Islet precursor cell (in vitro differentiated cells): ENCODE measurements at regions not wholly inside any gene's neighbourhood (a gene's known extent, or its start where the extent isn't known, plus 50 kb on each side); places are given as distances from the start of the nearest gene placed in this dataset.
A peak's percentile ranks its signal among the peaks of the same experiment; 100 is the strongest.
"Not testable (repeated sequence)": the region's sequence is repeated elsewhere in the genome, so short reads cannot be mapped to it uniquely, and the experiment has no call there.

ENCODE experiments used
- DNase-seq: peaks from one replicate; pipeline ENCODE4 v3.0.0-alpha.2; 2018

DNA sequence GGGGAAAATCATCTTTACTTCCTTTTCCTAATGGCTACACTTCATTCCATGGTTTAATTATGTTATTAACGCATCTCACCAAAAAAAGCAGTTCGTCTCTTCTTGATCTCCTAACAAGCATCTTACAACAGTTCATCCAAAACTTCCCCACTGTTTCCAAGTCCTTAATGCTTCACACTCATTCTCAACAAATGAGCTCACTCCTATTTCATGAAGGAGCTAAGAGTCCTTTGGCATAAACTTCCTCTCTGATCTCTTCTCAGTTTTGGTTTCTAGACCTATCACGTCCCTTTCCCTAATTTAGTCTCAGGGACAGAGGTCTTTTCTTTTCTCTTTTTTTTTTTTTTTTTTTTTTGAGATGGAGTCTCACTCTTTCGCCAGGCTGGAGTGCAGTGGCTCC lies 205.9 kb upstream of the SLC39A10 start:
- no peak for DNase-seq

DNA sequence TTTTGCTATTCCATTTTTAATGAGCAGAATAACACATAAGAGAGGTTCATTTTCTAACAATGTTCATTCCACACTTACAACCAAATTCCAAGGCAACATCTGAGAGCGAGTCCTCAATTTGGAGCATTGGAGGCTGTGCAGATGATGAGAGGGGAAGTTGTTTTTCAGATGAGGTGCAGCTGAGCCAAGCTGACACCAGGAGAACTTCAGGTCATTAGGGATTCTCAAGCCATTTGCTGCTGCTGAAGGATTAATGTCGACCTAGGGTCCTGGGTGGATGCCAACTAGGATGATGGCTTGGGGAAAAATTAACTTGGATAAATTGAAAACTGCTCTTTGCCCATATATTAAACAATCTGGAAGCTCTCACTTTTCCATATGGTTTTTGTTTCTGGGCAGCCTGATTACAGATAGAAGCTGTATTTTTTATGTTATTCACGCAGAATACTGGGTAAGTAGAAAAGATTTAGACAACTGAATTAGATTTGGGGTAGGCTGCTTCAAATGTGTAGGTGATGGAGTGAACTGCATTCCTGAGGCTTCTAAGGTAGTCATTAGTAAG lies 206.4 kb upstream of the SLC39A10 start:
- DNase-seq = no peak

- DNase-seq = no peak
These were observed 209.6 kb upstream of the SLC39A10 start for GRCh38 chr2:195447323-195447975.

GRCh38 chr2:195445639-195446038 lies 211.4 kb upstream of the SLC39A10 start:
- DNase-seq = no peak

GRCh38 chr2:195443926-195444325 lies 213.1 kb upstream of the SLC39A10 start:
- no peak for DNase-seq

DNA sequence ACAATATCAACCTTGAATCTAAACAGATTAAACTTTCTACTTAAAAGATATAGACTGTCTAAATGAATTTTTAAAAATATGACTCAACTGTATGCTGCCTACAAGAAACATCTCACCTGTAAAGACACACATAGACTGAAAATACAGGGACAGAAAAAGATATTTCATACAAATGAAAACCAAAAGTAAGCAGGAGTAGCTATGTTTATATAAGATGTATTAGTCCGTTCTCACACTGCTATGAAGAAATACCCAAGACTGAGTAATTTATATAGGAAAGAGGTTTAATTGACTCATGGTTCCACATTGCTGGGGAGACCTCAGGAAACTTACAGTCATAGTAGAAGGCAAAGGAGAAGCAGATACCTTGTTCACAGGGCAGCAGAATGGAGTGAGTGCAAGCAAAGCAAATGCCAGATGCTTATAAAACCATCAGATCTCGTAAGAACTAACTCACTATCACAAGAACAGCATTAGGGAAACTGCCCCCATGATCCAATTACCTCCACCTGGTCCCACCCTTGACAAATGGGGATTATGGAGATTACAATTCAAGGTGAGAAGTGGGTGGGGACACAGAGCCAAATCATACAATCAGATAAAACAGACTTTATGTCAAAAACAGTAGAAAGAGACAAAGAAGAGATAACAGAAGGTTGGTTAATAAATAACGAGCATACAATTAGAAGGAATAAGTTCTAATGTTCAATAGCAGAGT lies 214.4 kb upstream of the SLC39A10 start:
- DNase-seq = no peak

DNA sequence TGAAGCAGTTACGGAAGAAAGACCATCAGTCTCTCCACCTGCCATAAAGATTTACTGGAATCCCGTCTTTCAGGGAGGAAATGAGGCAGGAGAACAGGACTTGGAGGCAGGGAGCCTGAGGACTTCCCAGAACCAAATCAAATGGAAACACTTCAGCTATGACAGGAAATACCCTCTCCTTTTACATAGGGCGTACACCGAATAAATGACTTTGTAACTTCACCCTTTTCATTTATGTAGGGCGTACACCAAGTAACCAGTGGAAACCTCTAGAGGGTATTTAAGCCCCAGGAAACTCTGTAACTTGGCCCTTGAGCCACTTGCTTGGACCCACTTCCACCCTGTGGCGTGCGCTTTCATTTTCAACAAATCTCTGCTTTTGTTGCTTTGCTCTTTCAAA lies 218.3 kb upstream of the SLC39A10 start:
- no peak for DNase-seq

- no peak for DNase-seq
These were observed 219.5 kb upstream of the SLC39A10 start for GRCh38 chr2:195437521-195437920.

- DNase-seq = no peak
These were observed 222.7 kb upstream of the SLC39A10 start for GRCh38 chr2:195434346-195434745.

GRCh38 chr2:195433729-195434128 lies 223.3 kb upstream of the SLC39A10 start:
- not testable (repeated sequence) for DNase-seq

DNA sequence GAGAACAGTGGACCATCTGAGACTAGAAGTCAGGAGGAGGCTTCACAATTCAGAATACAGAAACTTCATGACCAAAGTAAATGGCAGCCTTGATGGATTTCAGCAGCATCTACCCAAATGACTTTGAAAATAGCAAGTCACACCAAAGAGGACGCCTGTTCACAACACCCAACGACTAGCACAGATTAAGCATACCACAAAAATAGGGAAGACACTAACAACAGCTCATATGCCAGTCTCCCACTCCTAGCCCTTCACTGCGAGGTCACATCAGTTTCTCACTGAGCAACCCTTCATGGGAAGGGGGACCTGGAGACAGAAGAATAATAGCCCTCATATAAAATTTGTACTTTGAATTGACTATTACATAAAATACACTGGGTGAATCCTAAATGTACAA lies 228.4 kb upstream of the SLC39A10 start:
- no peak for DNase-seq

GRCh38 chr2:195425328-195425727 lies 231.7 kb upstream of the SLC39A10 start:
- DNase-seq = no peak

- no peak for DNase-seq
These were observed 238.0 kb upstream of the SLC39A10 start for GRCh38 chr2:195419033-195419432.

DNA sequence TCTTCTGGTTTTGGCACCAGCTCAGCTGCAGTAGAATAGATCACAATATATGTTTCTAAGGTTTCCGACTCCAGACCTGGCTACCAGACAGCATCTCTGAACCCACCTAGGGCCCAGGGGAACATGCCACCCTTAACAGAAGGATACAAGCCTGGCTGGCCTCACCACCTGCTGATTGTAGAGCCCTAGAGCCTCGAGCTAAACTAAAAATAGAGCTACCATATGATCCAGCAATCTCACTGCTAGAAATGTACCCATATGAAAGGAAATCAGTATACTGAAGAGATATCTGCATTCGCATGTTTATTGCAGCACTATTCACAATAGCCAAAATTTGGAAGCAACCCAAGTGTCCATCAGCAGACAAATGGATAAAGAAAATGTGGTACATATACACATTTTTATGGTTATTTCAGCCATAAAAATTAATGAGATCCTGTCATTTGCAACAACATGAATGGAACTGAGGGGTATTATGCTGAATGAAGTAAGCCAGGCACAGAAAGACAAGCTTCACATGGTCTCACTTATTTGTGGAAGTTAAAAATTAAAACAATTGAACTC lies 242.4 kb upstream of the SLC39A10 start:
- DNase-seq = no peak

GRCh38 chr2:195413944-195414343 lies 243.1 kb upstream of the SLC39A10 start:
- DNase-seq = no peak

DNA sequence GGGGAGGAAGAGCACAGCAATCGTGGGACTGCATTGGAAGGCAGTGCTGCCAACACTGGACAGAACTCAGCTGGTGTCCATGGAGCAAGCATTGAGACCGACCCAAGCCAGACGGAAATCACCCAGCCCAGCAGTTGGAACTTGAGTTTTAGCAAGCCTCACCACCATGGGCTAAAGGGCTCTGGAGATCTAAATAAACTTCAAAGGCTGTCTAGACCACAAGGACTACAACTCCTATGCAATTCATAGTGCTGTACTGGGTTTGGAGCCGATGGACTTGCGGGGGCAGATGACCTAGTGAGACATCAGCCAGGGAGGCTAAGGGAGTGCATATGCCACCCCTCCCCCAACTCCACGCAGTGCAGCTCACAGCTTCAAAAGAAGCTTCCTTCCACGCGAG lies 243.6 kb upstream of the SLC39A10 start:
- no peak for DNase-seq

DNA sequence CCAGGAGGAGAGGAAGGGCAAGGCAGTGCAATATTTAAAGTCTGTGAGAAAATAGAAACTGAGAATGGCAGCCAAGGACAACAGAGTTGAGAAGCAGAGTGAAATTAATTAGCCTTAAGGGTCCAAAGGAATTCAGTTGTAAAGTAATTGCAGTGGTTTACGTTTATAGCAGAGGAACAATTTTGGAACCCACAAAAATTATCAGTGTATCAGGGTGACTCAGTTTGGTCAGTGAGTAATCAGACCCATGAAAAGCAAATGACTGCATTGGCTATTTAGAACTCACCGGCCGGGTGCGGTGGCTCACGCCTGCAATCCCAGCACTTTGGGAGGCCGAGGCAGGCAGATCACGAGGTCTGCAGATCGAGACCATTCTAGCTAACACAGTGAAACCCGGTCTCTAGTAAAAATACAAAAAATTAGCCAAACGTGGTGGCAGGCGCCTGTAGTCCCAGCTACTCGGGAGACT lies 245.8 kb upstream of the SLC39A10 start:
- no peak for DNase-seq

GRCh38 chr2:195410074-195410671 lies 246.9 kb upstream of the SLC39A10 start:
- DNase-seq = no peak

DNA sequence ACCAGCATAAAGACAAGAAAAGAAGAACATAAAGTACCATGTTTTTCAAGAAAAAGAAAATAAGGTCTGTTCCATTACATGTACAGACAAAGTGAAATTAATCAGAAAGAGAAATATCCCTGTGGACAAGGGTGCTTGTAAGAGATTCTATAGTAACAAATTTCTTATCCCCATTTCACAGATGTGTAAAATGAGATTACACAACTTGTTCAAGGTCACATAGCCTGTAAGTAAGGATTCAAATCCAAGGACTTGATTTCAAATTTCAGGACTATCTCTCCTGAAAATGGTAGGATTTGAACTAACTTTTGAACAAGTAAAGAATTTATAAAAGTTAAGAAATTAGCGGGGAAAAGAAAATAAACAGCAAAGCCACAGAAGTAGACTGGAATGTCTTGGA lies 248.2 kb upstream of the SLC39A10 start:
- no peak for DNase-seq

DNA sequence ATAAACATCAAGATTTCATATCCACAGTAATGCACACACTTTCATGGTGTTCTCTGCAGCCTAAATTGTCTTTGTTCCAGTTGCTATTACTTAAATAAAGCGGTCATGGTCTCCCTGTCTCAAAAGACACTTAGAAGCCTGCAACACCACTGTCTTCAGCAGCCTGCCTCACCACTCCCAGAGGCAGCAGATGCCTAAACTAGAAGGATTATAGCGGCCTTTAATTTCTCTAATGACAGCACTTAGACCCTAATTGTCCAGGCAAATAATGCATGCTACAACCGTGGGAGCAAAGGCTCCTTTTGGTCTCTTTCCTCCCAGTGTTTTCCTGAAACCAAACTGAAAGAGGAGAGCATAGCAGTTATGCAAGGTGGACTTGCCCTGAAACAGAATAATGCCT lies 248.8 kb upstream of the SLC39A10 start:
- peak; percentile 83 for DNase-seq

DNA sequence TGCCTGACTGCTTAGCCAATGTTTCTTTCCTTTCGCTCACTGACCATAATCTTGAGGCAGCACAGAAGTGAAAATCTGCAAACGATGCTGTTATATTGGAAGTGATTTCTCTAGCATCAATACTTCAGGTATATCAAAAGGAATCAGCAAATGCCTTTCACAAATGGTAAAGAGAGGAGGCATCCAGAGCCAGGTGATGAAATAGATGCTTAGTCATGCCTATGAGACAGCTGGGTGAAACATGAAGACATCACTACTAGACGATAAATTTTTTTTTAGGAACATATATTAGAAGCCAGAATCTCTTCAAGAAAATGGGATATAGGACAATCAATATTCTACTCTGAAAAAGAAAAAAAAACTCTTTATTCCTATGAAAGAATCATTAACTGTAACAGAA lies 249.2 kb upstream of the SLC39A10 start:
- no peak for DNase-seq

- no peak for DNase-seq
These were observed 250.0 kb upstream of the SLC39A10 start for GRCh38 chr2:195406886-195407603.

GRCh38 chr2:195404651-195405050 lies 252.4 kb upstream of the SLC39A10 start:
- DNase-seq = no peak
